ENCODE measurements at regions not wholly inside any gene's neighbourhood (a gene's known extent, or its start where the extent isn't known, plus 50 kb on each side); places are given as distances from the start of the nearest gene placed in this dataset.

- Histone ChIP-seq H3K36me3 (no peaks in the 10 kb centered on the region), H3K9me3 (replicated peaks) (no peaks in the 10 kb centered on the region), H3K27ac (no peak overlapping the region), H3K4me3 (no peak overlapping the region), H3K4me1 (no peaks in the 10 kb centered on the region), H3K27me3 (no peaks in the 10 kb centered on the region)
- DNase-seq: no peak
Observed at GRCh38 chr5:10149911-10150310, 99.8 kb downstream of the ATPSCKMT start.

GRCh38 chr5:10145923-10146401, 103.7 kb downstream of the ATPSCKMT start:
- no peaks in the 10 kb centered on the region for H3K27me3 ChIP-seq
- no peaks in the 10 kb centered on the region for H3K4me1 ChIP-seq
- H3K36me3 ChIP-seq: no peaks in the 10 kb centered on the region
- H3K4me3 ChIP-seq: no peak overlapping the region
- DNase-seq: peak in 1 of 2 experiments; percentile 14
- no peak overlapping the region for H3K27ac ChIP-seq
- no peaks in the 10 kb centered on the region for H3K9me3 ChIP-seq (replicated peaks)

DNA sequence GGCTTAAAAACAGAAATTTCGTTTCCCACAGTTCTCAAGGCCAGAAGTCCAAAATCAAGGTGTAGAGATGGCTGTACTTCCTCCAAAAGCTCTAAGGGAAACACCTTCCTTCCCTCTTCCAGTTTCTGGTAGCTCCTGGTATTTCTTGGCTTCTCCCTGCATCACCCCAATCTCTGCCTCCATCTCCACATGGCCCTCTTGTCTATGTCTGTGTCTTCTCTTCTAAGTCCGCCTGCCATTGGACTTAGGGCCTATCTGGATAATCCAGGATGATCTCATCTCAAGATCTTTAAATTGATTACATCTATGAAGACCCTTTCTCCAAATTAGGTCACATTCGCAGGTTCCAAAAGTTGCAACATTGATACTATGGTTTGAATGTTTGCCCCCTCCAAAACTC, 105.6 kb downstream of the ATPSCKMT start:
- H3K36me3 ChIP-seq: no peaks in the 10 kb centered on the region
- no peak overlapping the region for H3K27ac ChIP-seq
- no peak overlapping the region for H3K4me3 ChIP-seq
- no peaks in the 10 kb centered on the region for H3K9me3 ChIP-seq (replicated peaks)
- no peak for DNase-seq
- no peaks in the 10 kb centered on the region for H3K27me3 ChIP-seq
- H3K4me1 ChIP-seq: no peaks in the 10 kb centered on the region

GRCh38 chr5:10140195-10140973, 109.3 kb downstream of the ATPSCKMT start:
- no peaks in the 10 kb centered on the region for H3K27me3 ChIP-seq
- peak; percentile 52 to 55 for DNase-seq
- no peaks in the 10 kb centered on the region for H3K36me3 ChIP-seq
- H3K4me3 ChIP-seq: no peak overlapping the region
- H3K27ac ChIP-seq: no peak overlapping the region
- no peaks in the 10 kb centered on the region for H3K4me1 ChIP-seq
- H3K9me3 ChIP-seq (replicated peaks): no peaks in the 10 kb centered on the region

- H3K27me3 ChIP-seq: no peaks in the 10 kb centered on the region
- no peaks in the 10 kb centered on the region for H3K4me1 ChIP-seq
- H3K36me3 ChIP-seq: no peaks in the 10 kb centered on the region
- H3K9me3 ChIP-seq (replicated peaks): no peaks in the 10 kb centered on the region
- H3K27ac ChIP-seq: no peak overlapping the region
- no peak overlapping the region for H3K4me3 ChIP-seq
- DNase-seq: no peak
Observed at GRCh38 chr5:10138395-10139057, 111.2 kb downstream of the ATPSCKMT start.

- Histone ChIP-seq H3K4me1 (no peaks in the 10 kb centered on the region), H3K9me3 (replicated peaks) (no peaks in the 10 kb centered on the region), H3K36me3 (no peaks in the 10 kb centered on the region), H3K4me3 (no peak overlapping the region), H3K27me3 (no peaks in the 10 kb centered on the region), H3K27ac (no peak overlapping the region)
- DNase-seq: peak in 1 of 2 experiments; percentile 2
Observed at GRCh38 chr5:10133830-10134229, 115.9 kb downstream of the ATPSCKMT start.

GRCh38 chr5:10130881-10131280, 118.8 kb downstream of the ATPSCKMT start:
- Histone ChIP-seq H3K27me3 (no peaks in the 10 kb centered on the region), H3K9me3 (replicated peaks) (no peaks in the 10 kb centered on the region), H3K36me3 (no peaks in the 10 kb centered on the region), H3K27ac (no peak overlapping the region), H3K4me1 (no peaks in the 10 kb centered on the region), H3K4me3 (no peak overlapping the region)
- no peak for DNase-seq

GRCh38 chr5:10126900-10127299, 122.8 kb downstream of the ATPSCKMT start:
- Histone ChIP-seq H3K36me3 (no peaks in the 10 kb centered on the region), H3K27me3 (no peaks in the 10 kb centered on the region), H3K4me3 (no peak overlapping the region), H3K4me1 (no peaks in the 10 kb centered on the region), H3K27ac (no peak overlapping the region), H3K9me3 (replicated peaks) (no peaks in the 10 kb centered on the region)
- DNase-seq: no peak

GRCh38 chr5:10125116-10125515, 124.6 kb downstream of the ATPSCKMT start:
- Histone ChIP-seq H3K27me3 (no peaks in the 10 kb centered on the region), H3K27ac (no peak overlapping the region), H3K4me1 (no peaks in the 10 kb centered on the region), H3K36me3 (no peaks in the 10 kb centered on the region), H3K4me3 (no peak overlapping the region), H3K9me3 (replicated peaks) (no peaks in the 10 kb centered on the region)
- DNase-seq: no peak

DNA sequence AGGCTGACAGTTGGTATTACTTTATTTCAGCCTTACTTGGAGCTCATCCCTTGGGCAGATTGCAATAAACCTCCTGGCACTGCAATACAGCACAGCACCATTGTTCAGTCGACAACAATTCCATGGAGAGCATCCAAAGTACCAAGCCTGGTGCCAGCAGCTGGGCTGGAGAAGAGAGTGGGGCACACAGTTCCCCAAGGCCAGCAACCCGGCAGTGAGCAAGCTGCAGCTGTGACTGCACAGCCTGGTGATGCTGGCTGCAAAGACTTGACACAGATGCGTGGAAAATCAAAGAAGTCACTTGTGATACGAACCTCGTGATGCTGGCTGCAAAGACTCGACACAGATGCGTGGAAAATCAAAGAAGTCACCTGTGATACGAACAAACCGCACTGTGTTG, 125.4 kb downstream of the ATPSCKMT start:
- DNase-seq: no peak
- Histone ChIP-seq H3K27ac (no peak overlapping the region), H3K36me3 (no peaks in the 10 kb centered on the region), H3K27me3 (no peaks in the 10 kb centered on the region), H3K4me3 (no peak overlapping the region), H3K9me3 (replicated peaks) (no peaks in the 10 kb centered on the region), H3K4me1 (no peaks in the 10 kb centered on the region)

DNA sequence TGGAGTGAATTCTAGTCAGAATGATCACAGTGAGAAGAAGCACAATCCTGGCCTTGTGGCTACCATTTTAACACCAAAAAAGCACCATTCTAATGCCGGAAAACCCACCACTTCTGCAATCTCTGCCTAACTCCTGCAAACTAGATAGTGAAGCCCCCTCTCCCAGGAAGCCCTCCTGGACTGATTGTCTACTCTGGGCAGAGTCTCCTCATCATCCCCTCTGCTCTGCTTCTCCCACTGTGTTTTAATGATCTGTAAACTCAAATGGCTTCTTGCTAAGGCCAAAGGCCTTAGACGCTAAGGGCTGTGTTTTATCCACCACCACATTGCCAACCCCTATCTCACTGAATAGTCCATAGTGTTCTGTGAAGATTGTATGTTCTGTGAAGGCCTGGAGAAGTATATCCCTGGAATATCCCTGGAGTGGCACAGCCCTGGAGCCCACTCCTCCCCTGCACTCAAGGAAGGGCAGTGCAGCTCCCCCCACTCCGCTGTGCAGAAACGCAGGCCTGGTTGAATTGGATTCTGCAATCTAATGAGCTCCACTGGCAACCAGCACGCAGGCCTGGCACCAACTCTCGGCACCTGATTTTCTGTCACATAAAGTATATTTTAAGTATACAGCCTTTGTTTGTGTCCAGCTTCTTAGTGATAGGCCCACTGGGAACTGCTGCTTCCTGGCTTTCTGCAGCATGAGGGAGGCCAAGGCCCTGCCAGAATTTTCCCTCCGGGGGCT, 126.3 kb downstream of the ATPSCKMT start:
- H3K27ac ChIP-seq: no peak overlapping the region
- no peaks in the 10 kb centered on the region for H3K9me3 ChIP-seq (replicated peaks)
- H3K27me3 ChIP-seq: no peaks in the 10 kb centered on the region
- no peaks in the 10 kb centered on the region for H3K4me1 ChIP-seq
- no peaks in the 10 kb centered on the region for H3K36me3 ChIP-seq
- DNase-seq: no peak
- H3K4me3 ChIP-seq: no peak overlapping the region

- Histone ChIP-seq H3K4me1 (no peaks in the 10 kb centered on the region), H3K4me3 (no peak overlapping the region), H3K27ac (no peak overlapping the region), H3K9me3 (replicated peaks) (no peaks in the 10 kb centered on the region), H3K36me3 (no peaks in the 10 kb centered on the region), H3K27me3 (no peaks in the 10 kb centered on the region)
- no peak for DNase-seq
Observed at GRCh38 chr5:10122076-10122726, 127.5 kb downstream of the ATPSCKMT start.

DNA sequence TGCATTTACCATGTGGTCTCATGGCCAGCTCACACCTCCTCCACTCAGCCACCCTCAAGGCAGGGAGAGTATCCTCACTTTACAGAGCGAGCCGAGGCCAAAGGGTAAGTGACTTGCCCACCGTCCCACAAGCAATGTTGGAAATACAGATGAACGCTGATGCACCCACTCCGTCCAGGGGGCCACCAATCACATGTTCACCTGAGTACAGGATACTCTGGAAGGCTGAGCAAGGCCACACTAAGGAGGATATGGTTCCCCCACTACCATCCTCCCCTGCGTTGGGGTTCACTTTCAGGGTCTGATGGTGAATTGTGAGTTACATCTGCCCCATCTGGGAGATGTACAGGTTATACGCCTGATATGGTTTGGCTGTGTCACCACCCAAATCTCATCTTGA, 128.8 kb downstream of the ATPSCKMT start:
- Histone ChIP-seq H3K4me3 (no peak overlapping the region), H3K27me3 (no peaks in the 10 kb centered on the region), H3K36me3 (no peaks in the 10 kb centered on the region), H3K9me3 (replicated peaks) (no peaks in the 10 kb centered on the region), H3K4me1 (no peaks in the 10 kb centered on the region), H3K27ac (no peak overlapping the region)
- no peak for DNase-seq

- H3K4me1 ChIP-seq: no peaks in the 10 kb centered on the region
- H3K27ac ChIP-seq: no peak overlapping the region
- no peak for DNase-seq
- H3K9me3 ChIP-seq (replicated peaks): no peaks in the 10 kb centered on the region
- H3K27me3 ChIP-seq: no peaks in the 10 kb centered on the region
- H3K36me3 ChIP-seq: no peaks in the 10 kb centered on the region
- no peak overlapping the region for H3K4me3 ChIP-seq
Observed at GRCh38 chr5:10118150-10118549, 131.5 kb downstream of the ATPSCKMT start.

DNA sequence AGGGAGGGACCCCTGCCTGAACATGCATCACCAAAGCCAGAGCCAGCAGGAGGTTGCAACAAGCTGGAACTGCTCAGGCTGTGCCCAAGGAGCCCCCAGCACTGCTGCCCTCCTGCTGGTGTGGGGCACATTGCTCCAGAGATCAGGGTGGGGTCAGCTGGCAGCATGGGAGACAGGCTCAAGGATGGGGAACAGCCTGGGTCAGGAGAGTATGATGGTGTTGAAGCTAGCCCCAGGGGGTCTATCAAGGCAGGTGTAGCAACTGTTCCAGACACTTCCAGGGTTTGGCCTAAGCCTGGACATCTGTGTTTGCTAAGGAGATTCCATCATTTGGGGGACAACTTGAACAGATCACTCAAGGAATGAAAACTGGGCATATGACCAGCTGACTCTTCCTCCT, 133.1 kb downstream of the ATPSCKMT start:
- DNase-seq: no peak
- Histone ChIP-seq H3K27ac (no peak overlapping the region), H3K4me3 (no peak overlapping the region), H3K9me3 (replicated peaks) (no peaks in the 10 kb centered on the region), H3K36me3 (no peaks in the 10 kb centered on the region), H3K27me3 (no peaks in the 10 kb centered on the region), H3K4me1 (no peaks in the 10 kb centered on the region)

All from SJCRH30 (cell line).